AG09309 (cell line): ENCODE measurements at regions not wholly inside any gene's neighbourhood (a gene's known extent, or its start where the extent isn't known, plus 50 kb on each side); places are given as distances from the start of the nearest gene placed in this dataset.

Source experiments
- DNase-seq: peaks from one replicate; pipeline ENCODE4 v3.0.0-alpha.2; 2010; ENCODE audit warnings: low read depth
- H3K4me3 ChIP-seq: 2 replicates; pipeline ENCODE4 v1.5.1; 2011; ENCODE audit warnings: mild to moderate bottlenecking, low read depth, low read length, moderate library complexity; ENCODE audit not compliant: control insufficient read depth
- CTCF ChIP-seq: IDR thresholded peaks from 2 replicates; pipeline ENCODE4 v1.5.1; 2011; ENCODE audit warnings: mild to moderate bottlenecking, low read depth, low read length, inconsistent platforms; ENCODE audit not compliant: insufficient read depth, control insufficient read depth; ENCODE audit errors: missing control alignments

- H3K4me3 ChIP-seq: no peak overlapping the region
- DNase-seq: no peak
- TF ChIP-seq CTCF: no peak
These were observed 213.6 kb upstream of the DPP6 start for GRCh38 chr7:153838591-153838990.

GRCh38 chr7:153840861-153841260 is 211.3 kb upstream of the DPP6 start:
- no peak overlapping the region for H3K4me3 ChIP-seq
- DNase-seq: no peak
- no peak for TF ChIP-seq CTCF

GRCh38 chr7:153847828-153848227 is 204.4 kb upstream of the DPP6 start:
- no peak for DNase-seq
- no peak overlapping the region for H3K4me3 ChIP-seq

GRCh38 chr7:153852261-153852660 is 199.9 kb upstream of the DPP6 start:
- H3K4me3 ChIP-seq: no peak overlapping the region
- DNase-seq: no peak
- TF ChIP-seq CTCF: no peak

More at GRCh38 chr7:153847828-153848227, 204.4 kb upstream of the DPP6 start:
- no peak for TF ChIP-seq CTCF

GRCh38 chr7:153858355-153858754 is 193.8 kb upstream of the DPP6 start:
- TF ChIP-seq CTCF: no peak
- H3K4me3 ChIP-seq: no peak overlapping the region
- DNase-seq: no peak

GRCh38 chr7:153859239-153859638 is 193.0 kb upstream of the DPP6 start:
- no peak for DNase-seq
- no peak overlapping the region for H3K4me3 ChIP-seq
- no peak for TF ChIP-seq CTCF
